ENCODE measurements at regions not wholly inside any gene's neighbourhood (a gene's known extent, or its start where the extent isn't known, plus 50 kb on each side); places are given as distances from the start of the nearest gene placed in this dataset.

- TF ChIP-seq GRHL2 (CRISPR knock-in tag; IDR thresholded peaks at IDR 0.05; ENCODE audit: insufficient replicate concordance, severe bottlenecking) (no peak), CTCF (IDR thresholded peaks at IDR 0.05) (no peak), ESRRA (CRISPR knock-in tag; IDR thresholded peaks at IDR 0.05; ENCODE audit: borderline replicate concordance) (no peak), IRF2 (CRISPR knock-in tag; IDR thresholded peaks at IDR 0.05; ENCODE audit: borderline replicate concordance, low read depth) (no peak)
Measured at GRCh38 chr12:17016116-17016864, 410.3 kb upstream of the LMO3 start.
